ENCODE measurements at regions not wholly inside any gene's neighbourhood (a gene's known extent, or its start where the extent isn't known, plus 50 kb on each side); places are given as distances from the start of the nearest gene placed in this dataset.

DNA sequence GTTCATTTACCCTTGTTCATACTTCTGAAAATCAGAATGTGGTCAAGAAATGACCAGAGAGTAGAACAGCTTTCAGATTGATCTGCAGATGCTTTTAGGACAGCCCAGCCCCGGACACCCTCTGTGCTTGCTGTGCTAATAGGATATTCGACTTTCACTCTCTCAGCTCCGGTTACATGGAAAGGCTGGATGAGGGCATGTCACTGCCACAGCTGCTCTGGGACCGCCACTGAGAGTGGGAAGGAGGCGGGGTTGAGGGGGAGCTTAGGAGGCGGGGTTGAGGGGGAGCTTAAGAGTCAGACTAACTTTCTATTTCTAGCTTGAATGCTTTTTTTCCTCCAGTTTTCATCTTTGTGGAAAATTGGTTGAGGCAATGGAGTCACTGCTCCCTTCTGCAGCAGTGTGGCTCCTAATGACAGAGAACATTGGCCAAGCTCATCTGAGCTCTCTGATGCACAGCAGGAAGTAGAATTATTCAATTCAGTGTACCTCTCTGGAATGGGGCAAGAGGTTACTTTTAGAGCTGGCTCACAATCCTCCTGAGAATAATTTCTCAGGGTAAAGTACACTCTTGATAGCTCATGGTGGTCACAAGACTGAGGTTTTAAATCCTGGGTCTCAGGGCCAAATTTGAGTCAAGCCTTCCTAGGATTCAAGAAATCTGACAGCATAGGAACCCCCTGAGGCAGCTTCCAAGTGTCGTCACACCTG is 74.6 kb upstream of the NPAS1 start:
- DNase-seq (ENCODE audit: low read depth): peak; percentile 62

DNA sequence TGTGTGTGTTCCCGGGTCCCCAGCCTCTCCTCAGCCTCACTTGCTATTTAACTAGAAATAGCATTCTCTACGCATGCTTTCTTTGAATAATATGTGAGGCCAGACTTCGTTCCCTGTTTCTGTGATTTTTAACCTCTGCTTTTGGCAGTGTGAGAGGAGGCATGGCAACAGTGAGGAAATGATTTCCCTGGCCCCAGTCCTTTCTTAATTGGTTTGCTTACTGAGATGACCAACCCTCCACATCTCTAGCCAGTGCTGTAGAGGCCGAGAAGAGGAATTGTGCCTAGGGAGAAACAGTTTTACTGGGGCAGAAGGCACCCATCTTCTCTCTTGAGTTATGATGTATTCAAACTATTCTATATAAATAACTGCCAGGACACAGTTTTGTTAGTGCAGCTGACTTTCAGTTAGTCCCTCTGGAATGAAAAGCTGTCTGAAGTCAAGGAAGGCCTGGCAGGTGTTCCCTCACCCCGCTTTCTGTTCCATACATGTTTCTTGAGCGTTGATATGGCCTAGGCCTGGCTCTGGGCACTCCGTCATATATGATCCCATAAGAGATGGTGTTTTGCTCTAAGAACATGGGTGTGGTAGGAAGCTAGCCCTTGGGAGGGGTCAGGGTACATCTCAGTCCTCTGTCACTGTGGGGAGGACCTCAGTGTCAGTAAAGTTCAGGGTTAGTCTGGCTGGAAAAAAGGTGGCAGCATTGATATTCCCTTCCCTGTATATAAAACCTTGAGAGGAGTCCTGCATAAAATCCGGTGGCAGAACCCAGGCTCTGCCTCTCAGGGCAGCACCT is 73.7 kb upstream of the NPAS1 start:
- DNase-seq (ENCODE audit: low read depth): peak; percentile 57

DNA sequence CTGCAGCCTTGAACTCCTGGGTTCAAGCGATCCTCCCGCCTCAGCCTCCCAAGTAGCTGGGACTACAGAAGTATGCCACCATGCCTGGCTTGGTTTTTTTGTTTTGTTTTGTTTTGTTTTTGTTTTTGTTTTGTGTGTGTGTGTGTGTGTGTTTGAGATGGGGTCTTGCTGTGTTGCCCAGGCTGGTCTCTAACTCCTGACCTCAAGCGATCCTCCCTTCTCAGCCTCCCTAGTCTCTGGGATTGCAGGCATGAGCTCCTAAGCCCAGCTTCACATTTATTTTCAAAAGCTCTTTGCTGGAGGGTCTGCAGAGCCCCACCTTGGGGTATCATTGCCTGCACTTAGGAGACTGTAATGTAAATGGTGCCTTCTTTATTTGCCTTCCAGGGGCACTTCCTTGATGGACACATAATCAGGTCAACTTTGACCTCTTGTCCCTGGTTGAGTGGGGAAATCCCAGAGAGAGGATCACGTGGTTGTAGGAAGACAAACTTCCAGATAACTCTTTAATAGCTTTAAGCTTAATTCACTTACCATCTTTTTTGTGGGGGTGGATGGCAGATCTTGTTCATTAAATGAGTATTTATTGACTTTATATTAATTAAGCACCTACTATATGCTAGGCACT is 72.9 kb upstream of the NPAS1 start:
- no peak for DNase-seq (ENCODE audit: low read depth)

DNA sequence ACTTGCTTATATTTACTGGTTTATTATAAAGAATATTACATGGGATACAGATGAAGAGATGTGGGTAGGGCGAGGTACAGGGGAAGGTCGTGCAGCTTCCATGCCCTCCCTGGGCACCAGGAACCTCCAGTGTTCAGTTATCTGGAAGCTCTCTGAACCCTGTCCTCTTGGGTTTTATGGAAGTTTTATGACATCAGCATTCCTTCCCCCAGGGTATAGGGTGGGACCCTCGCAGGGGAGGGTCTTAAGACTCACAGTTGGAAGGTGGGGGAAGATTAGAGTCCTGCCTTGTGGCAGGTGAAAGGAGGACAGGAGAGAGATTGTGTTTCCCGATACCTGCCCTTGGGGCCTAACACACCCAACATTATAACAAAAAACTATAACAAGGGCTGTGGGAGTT is 71.8 kb upstream of the NPAS1 start:
- no peak for DNase-seq (ENCODE audit: low read depth)

DNA sequence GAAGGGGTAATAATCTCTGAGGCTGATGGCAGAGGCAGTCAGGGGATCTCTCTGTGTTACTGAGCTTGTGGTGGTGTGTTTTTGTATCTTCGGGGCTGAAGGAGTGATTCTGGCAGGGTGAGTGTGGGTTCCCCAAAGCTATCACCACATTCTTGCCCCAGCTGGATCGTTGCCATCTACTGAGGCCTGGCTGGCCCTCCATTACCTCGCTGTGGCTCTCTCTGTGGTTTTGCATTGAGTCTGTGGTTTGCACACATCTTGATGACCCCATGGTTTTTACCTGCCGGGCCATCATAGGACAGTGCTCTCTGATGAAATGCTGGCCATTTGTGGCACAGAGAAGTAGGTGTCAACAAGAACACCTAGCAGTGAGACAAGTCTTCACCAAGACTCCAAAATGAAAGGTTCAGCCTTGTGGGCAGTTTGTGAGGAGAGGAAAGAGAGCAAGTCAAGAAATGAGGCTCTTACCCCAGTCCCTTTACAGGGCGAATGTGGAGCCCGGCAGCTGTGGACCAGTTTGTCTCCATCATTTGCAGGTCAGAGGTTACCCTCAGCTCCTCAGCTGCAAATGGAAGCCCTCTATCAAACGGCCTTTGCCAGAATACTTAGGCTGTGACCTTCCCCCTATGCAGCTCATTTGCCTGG is 69.0 kb upstream of the NPAS1 start:
- no peak for DNase-seq (ENCODE audit: low read depth)

DNA sequence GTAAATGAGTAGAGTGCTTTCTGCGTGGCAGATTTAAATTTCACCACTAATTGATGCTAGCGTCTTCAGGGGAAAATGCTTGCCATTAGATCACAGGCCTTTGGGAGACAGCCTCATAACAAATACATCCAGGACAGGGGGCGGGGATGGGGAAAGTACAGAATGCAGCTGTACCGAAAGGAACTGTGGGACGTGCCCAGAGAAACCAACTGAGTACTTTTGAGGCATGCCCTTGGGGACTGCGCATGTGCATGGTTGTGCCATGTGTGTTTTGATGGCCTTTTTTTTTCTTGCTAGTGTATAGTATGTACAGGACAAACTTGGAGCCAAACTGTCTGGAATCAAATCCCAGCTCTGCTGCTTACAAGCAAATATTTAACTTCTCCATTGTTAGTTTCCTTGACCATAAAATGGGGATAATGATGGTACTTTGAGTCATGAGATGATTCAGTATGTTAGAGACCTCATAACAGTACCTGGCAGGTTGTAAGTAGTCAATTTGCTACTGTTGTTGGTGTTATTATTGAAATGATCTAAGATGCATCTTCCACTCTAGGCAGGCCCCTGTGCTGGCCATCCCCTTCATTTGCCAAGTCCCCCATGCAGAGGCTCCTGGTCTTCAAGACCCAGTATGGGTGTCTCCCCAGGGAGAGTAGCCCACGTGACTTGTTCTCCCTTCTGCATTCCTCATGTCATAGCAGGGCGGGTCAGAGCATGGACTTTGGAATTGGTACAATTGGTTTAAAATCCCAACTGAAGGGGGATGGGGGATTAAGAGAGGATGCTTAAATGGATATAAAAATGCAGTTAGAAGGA is 68.3 kb upstream of the NPAS1 start:
- no peak for DNase-seq (ENCODE audit: low read depth)

DNA sequence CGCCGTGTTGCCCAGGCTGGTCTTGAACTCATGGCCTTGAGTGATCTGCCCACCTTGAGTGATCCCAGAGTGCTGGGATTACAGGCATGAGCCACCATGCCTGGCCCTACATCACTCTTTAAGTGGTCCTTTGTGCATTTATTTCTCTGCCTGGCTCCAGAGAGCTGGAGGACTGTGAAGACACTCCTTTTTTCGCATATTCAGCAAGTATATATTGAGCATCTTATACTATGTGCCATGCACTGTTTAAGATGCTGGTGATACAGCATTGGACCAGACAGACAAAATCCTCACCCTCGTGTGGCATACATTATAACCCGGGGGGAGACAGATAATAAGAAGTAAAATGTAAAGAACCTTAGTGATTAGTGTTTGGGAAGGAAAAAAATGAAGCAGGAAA is 66.8 kb upstream of the NPAS1 start:
- DNase-seq (ENCODE audit: low read depth): no peak

DNA sequence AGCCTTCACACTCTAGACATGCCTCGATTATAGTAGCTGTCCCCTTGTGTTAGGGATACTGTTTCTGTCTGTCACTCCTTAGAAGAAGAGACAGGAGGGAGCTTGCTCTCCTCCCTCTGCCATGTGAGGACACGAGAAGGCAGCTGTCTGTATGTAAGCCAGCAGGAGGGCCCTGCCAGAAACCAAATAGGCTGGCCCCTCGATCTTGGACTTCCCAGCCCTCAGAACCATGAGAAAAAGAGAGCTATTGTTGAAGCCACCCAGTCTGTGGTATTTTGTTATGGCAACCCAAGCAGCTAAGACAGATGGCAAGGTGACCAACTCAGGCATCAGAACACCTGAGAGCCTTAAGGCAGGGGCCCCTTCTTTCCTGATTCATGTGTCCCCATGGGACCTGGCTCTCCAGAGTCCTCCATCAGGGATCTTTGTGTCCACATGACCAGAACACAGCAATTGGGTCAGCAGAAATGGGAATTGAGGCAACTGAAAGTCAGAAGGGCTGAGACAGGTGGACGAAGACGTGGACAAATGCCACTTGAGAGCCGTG is 65.6 kb upstream of the NPAS1 start:
- DNase-seq (ENCODE audit: low read depth): no peak

DNA sequence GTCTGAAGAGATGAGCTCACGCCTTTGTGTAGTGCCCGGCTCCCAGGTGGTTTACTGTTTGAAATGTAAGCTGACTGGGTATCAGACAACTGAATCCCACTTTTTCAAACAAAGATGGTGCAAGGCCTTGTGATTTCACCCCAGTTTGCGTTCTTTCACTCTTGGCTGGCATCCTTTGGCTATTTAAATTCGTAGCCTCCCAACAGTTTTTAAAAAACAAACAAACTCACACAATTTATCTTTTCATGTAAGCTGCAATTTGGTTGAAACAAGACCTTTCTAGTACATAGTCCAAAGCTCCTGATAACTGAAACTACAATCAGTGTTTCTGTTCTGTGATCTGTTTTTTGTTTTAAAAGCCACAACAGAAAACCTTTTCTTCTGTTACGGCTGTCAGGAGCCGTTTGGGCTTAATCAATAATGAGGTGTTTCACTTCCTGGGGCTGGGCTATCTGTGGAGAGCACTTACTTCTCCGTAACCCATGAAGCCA is 65.1 kb upstream of the NPAS1 start:
- DNase-seq (ENCODE audit: low read depth): no peak

DNA sequence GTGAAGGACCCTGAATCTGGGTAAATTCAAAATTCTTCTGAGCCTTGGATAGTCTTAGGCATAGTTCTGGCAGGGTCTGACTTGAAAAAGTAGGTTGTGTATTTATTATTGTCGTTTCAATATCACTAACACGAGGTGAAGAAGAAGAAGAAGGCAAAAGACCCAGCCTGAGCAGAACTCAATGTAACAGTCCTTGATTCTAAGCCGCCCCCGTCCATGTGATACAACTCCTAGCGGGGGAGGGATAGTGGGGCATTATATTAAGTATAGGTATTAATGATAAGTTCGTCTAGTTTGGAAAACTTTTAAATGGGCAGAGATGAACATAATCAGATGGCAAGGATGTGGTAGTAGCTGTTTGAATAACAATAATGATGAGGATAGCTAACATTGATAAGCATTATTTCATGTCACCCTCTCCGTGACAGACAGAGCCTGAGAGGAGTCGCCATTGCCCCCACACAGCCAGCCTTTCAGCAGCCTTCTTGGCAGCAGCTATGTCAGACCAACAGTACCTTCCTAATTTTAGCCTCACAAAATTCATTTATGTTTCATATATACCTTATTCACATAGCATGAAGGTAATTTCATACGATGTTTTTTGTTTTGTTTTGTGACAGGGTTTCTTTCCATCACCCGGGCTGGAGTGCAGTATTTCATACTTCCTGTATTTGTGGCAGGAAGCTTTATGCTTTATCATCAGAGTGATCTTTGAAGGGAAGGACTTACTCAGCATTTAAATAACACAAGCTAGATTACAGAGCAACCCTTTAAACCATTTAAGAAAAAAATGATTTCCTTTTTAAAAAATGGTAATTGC is 64.4 kb upstream of the NPAS1 start:
- DNase-seq (ENCODE audit: low read depth): no peak

DNA sequence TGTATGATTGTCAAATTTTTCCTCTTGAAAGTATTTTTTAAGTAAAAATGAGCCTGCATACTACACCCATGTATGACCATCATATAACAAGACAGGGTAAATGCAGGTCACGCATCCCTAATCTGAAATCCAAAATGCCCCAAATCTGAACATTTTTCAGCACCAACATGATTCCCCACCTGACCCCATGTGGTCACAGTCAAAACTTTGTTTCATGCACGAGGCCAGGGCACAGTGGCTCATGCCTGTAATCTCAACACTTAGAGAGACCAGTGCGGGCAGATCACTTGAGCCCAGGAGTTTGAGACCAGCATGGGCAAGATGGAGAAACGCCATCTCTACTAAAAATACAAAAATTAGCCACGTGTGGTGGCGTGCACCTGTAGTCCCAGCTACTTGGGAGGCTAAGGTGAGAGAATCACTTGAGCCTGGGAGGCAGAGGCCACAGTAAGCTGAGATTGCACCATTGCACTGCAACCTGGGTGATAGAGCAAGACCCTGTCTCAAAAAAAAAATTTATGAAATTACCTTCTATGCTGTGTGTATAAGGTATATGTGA is 63.7 kb upstream of the NPAS1 start:
- DNase-seq (ENCODE audit: low read depth): no peak

DNA sequence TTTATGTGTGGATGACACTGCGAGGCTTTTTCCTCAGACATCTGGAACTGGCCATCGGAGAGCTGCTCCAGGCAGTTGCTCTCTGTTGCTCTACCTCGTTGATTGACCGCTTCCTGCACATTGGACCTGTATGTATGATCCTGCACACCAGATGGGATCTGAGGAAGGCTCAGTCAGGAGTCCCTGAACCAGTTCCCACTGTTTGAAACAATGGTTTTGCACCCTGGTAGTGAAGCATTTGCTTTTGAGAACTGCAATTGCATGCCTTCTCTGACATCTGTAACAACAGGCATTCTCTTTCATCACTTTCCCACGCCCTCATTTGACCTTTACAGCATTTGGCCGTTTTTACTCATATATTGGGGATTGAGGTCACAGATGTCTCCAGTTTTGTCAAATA is 61.1 kb upstream of the NPAS1 start:
- no peak for DNase-seq (ENCODE audit: low read depth)

DNA sequence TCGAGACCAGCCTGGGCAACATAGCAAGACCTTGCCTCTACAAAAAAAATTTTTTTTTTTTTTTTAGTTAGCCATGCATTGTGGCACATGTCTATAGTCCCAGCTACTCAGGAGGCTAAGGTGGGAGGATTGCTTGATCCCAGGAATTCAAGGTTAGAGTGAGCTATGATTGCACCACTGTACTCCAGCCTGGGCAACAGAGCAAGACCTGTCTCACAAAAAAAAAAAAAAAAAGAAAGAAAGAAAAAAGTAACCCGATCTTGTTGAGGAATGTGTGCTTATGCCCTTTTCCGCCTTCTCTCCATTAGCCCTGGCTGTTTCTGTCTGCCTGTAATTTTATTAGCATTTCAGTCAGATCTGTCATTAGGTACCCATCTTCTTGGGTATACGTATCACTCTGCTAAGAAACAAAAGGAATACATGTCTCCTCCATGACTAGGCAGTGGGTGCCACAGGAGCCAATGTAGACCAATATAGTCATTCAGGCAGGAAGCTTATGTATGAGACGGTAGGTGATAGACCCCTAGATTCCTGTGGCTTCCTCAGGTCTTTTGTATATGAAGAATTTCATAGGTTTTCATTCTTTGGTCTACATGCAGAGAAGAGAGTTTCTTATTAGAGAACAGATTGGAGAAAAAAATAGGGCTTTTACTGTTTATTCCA is 59.6 kb upstream of the NPAS1 start:
- DNase-seq (ENCODE audit: low read depth): no peak

DNA sequence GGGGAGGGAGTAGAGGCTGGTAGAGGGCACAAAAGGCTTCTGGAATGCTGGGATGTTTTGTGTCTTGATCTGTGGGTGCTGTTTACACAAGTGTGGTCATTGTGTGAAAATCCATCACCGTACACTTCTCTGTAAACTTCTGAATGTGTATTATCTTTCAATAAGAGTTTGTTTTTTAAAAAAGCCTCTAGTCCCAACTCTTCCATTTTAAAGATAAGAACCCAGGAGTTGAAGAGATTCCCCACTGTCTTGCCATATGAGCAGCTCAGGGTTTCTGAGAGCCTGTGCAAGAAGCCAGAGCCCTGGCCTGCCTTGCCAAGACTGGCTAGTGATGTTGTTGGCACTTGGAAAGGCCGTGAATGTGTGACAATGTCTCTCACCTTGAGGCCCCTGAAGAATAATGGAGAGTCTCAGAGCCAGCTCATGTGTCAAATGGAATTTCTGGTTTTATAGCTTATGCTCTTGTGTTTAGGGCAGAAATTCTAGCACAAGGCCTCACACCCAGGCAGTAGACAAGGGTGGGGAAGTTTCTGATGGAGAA is 57.5 kb upstream of the NPAS1 start:
- no peak for DNase-seq (ENCODE audit: low read depth)

DNA sequence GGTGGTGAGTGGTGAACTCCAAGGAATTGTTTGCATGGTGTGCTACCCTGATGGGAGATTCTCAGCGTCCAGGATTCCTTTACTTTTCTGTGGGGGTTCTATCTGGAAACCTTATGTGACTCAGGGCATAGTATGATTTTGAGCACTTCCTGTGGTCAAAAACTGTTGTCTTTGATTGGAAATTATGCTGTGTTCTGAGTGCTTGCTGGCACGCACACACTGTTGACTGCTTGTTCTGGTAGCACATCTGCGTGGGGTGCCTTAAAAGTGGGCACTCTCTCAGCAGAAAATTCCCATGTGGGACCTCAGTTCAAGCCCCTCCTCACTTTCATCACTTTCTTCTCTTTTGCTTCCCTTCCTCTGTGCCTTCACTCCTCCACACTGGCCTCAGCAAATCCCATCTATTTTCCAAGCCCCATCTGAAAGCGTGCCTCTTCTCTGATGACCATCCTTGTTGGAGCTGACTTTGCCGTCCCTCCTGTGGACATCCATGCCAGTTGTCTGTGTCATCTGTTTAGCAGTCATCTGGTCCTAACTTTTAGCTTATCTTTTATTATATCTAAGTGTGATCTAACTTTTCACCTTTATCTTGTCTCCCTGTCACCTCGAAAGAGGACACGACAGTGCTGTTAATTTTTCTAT is 56.4 kb upstream of the NPAS1 start:
- peak; percentile 87 for DNase-seq (ENCODE audit: low read depth)

DNA sequence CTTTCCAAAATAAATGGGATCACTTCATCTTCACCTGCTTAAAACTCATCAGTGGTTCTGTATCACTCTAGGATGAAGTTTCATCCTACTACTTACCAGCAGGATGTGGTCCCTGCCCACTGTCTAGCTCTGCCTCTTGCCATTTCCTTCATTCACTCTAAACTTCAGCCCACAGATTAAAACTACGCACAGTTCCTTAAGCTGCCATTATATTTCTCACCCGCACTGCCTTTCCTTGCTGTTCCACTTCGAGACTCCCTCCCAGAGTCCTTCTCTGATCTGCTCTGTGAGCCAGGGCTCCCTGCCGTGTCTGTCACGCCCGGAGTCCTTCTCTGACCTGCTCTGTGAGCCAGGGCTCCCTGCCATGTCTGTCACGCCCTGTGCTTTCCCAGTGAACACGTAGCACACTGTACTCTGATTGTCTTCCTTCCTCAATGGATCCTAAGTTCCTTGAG is 52.0 kb upstream of the NPAS1 start:
- no peak for DNase-seq (ENCODE audit: low read depth)

All from stromal cell of bone marrow (primary cell).